Tibial nerve (tissue), 4 donors: ENCODE measurements at regions not wholly inside any gene's neighbourhood (a gene's known extent, or its start where the extent isn't known, plus 50 kb on each side); places are given as distances from the start of the nearest gene placed in this dataset.
"Not testable (repeated sequence)": the region's sequence is repeated elsewhere in the genome, so short reads cannot be mapped to it uniquely, and the experiment has no call there.

Experiments used
- CTCF ChIP-seq, 5 experiments: fragments of 200-600 bp in 3 of 5; fragments of 450-650 bp in 2 of 5; sonication (generic) in 3 of 5; IDR thresholded peaks; one replicate each; pipeline ENCODE4 v1.5.1; 2016 to 2019; ENCODE audit warnings: antibody characterized with exemption in 5 of 5, mild to moderate bottlenecking in 3 of 5, moderate library complexity in 2 of 5
- EP300 ChIP-seq, 2 donors: sonication (generic); formaldehyde crosslinking; IDR thresholded peaks; one replicate each; pipeline ENCODE4 v1.6.1; 2017; ENCODE audit warnings: antibody characterized with exemption in 2 of 2, mild to moderate bottlenecking in 1 of 2
- POLR2A ChIP-seq, 2 donors: fragments of 450-650 bp; IDR thresholded peaks; one replicate each; pipeline ENCODE4 v1.6.1; 2017; ENCODE audit warnings: antibody characterized with exemption in 2 of 2, mild to moderate bottlenecking in 2 of 2, moderate library complexity in 2 of 2

GRCh38 chr2:131686164-131686893, 158.6 kb downstream of the CCDC74A start:
- not testable (repeated sequence) for TF ChIP-seq CTCF, POLR2A, EP300 (IDR thresholded peaks at IDR 0.05)
